Body of pancreas (tissue), 4 donors: ENCODE measurements at regions not wholly inside any gene's neighbourhood (a gene's known extent, or its start where the extent isn't known, plus 50 kb on each side); places are given as distances from the start of the nearest gene placed in this dataset.

Experiments
- POLR2A ChIP-seq, 3 donors: fragments of 450-650 bp; IDR thresholded peaks; one replicate each; pipeline ENCODE4 v1.6.1; 2016; ENCODE audit warnings: antibody characterized with exemption in 3 of 3, mild to moderate bottlenecking in 2 of 3
- TF ChIP-seq, protein P1 (sequence below), 7 experiments: fragments of 450-650 bp in 4 of 7; fragments of 200-600 bp in 3 of 7; sonication (generic) in 3 of 7; IDR thresholded peaks; one replicate each; pipeline ENCODE4 v1.5.1; 2016 to 2019; ENCODE audit warnings: antibody characterized with exemption in 7 of 7

- TF ChIP-seq, protein P1, sequence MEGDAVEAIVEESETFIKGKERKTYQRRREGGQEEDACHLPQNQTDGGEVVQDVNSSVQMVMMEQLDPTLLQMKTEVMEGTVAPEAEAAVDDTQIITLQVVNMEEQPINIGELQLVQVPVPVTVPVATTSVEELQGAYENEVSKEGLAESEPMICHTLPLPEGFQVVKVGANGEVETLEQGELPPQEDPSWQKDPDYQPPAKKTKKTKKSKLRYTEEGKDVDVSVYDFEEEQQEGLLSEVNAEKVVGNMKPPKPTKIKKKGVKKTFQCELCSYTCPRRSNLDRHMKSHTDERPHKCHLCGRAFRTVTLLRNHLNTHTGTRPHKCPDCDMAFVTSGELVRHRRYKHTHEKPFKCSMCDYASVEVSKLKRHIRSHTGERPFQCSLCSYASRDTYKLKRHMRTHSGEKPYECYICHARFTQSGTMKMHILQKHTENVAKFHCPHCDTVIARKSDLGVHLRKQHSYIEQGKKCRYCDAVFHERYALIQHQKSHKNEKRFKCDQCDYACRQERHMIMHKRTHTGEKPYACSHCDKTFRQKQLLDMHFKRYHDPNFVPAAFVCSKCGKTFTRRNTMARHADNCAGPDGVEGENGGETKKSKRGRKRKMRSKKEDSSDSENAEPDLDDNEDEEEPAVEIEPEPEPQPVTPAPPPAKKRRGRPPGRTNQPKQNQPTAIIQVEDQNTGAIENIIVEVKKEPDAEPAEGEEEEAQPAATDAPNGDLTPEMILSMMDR (IDR thresholded peaks at IDR 0.05) = no peak
- no peak for TF ChIP-seq POLR2A (IDR thresholded peaks at IDR 0.05)
These were observed 1227.5 kb downstream of the FOXD4L5 start for GRCh38 chr9:64057553-64057952.
